Amygdala (tissue), 56 donors: ENCODE measurements at regions not wholly inside any gene's neighbourhood (a gene's known extent, or its start where the extent isn't known, plus 50 kb on each side); places are given as distances from the start of the nearest gene placed in this dataset.
A peak's percentile ranks its signal among the peaks of the same experiment; 100 is the strongest.

ENCODE experiments used
- DNase-seq, 56 donors: peaks; one replicate each; lab custom pipeline; 2025; lab: John Stamatoyannopoulos, UW

DNA sequence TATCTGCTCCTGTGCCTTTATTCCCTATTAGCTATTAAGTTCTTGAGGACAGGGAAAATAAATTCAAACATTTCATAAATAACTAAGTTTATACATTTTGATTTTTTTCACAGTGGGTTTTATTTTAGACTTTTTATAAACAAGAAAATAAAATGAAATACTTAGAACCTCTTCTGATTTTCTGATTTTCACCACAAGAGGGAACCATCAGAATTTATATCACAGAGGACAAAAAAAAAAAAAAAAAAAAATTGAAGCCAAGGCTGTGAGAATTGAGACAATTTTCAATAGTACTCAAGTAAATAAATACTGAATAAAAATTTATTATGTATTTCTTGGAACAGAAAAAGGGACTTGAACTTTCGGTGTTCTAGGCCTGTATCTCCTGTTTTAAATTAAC, 288.1 kb downstream of the SH3BGRL start:
- no peak for DNase-seq

DNA sequence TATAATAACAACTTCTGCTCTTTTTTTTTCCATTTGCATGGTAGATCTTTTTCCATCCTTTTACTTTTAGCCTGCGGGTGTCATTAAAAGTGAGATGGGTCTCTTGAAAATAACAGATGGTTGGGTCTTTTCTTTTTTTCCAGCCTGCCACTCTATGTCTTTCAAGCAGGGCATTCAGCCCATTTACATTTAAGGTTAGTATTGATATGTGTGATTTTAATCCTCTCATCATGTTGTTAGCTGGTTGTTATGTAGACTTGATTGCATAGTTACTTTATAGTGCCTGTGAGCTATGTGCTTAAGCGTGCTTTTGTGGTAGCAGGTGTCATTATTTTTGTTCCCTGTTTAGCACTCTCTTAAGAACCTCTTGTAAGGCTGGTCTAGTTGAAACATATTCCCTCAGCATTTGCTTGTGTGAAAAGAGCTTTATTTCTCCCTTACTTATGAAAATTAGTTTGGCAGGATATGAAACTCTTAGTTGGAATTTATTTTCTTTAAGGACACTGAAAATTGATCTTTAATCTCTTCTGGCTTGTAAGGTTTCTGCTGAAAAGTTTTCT, 326.1 kb downstream of the SH3BGRL start:
- no peak for DNase-seq

DNA sequence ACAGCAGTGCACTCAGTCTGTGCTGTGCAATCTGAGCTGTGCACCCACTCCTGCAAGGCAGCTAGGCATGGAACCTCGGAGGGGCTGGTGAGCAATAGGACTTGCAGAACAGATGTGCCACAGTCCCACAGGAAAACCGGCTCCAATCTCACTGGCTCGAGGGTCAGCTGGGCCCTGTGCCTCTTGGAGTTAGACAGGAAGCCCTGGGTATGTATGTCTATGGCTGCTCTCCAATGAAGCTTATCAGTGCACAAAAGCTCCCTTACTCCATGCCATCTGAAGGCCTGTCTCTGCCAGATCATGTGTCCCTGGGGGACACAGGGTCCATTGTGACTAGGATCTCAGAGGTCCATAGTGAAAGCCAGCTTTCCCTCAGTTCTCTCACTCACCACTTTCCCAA, 335.8 kb downstream of the SH3BGRL start:
- DNase-seq = peak in 44 of 56 donors; percentile 0 to 72 (median 14)

DNA sequence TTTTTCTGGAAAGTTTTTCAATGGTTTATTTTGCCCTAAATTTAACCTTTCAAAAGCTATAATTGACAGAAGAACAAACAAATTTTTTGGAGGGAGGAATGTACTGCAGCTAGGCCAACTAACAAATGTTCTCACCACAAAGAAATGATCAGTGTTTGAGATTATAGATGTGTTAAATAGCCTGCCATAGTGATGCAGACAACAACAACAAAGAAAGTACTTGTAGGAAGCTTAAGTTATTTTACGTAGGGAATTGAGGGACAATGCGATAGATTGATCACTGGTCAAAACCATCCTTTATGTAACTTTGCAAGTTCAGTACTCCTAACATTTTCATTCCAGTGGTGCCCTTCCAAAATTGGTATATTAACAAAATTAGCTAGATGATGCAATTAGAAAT, 340.4 kb downstream of the SH3BGRL start:
- no peak for DNase-seq

DNA sequence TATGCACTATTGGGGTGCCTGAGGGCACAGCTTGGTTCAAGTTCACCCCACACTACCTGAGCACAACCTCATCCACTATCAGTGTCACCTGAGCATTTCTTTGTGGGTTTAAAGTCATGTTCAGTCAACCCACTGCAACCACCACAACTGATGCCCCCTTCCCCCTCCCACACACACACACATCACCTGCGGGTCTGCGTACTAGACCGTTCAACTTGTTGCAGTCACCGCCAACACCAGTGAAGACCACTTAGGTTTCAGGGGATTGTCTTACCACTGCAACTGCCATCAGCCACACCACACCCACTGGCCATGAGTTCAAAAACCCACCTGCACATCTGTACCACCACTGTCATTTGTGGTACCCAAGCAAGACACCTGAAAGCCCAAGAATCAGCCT, 355.0 kb downstream of the SH3BGRL start:
- DNase-seq = no peak

DNA sequence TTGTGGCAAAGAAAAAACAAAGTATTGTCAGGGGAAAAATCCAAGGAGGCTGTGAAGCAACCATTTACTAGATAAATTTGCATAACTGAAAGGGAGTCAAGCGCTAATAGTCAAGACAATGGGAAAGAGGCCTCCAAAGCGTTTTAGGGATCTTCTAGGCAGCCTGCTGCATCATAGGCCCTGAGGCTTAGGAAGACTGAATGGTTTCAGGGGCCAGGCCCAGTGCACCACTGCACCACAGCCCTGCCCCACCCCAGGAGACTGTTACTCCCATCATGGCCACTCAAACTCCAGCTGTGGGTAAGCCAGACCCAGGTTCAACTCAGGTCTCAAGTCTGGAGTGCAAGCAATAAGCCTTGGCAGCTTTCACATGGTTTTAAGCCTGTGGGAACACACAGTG, 362.9 kb downstream of the SH3BGRL start:
- no peak for DNase-seq

DNA sequence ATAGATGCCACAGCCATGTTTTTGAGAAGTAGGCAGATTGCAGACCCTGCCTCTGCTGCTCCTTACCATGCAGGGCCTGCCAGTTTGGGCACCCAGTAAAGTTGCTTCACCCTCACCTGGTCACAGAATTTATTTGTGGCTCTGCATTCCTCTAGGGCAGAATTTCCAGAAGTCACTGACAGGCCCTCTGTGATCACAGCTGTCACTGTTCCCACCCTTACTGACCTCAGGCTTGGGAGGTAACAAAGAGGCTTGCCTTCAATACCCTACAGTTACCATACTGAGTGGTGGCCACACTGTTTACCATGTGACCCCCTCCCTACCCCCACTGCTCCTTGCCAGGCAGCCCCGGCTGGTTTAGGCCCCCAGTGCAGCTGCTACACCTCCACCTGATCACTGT, 375.1 kb downstream of the SH3BGRL start:
- DNase-seq = no peak

DNA sequence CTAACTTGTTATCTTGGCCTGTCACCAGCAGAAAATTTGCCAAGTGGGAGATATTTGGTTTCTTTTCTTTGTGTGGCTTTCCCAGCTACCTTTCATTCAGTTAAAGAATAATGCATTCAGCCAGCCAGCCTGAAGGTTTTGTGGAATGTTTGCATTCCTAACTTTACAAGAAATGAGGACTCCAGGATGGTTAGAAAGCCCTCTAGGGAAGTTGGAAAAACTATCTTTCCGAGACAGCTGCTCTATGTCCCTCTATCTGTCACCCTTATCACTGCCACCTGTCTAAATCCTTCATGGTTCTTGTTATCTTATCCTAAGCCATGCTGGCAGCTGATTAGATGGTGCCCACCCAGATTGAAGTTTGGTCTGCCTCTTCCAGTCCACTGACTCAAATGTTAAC, 384.2 kb downstream of the SH3BGRL start:
- no peak for DNase-seq

DNA sequence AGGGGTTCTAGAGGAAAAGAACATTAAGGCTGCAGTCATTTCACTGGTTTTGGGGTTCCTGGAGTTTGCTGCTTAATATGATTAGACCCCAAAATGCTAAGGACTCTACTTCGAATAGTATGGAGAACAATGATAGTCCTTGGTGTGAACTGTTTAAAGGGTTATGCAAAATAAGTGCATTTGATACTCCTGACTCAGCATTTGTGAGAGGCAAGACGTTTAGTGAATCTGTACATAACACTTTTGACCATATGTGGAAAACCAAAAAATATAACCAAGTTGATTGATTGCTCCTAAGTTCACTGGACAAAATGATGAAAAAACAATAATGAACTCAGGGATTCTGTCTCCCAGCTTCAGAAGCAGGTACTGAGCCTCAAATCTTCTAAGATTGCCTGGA, 414.1 kb downstream of the SH3BGRL start:
- DNase-seq = no peak

DNA sequence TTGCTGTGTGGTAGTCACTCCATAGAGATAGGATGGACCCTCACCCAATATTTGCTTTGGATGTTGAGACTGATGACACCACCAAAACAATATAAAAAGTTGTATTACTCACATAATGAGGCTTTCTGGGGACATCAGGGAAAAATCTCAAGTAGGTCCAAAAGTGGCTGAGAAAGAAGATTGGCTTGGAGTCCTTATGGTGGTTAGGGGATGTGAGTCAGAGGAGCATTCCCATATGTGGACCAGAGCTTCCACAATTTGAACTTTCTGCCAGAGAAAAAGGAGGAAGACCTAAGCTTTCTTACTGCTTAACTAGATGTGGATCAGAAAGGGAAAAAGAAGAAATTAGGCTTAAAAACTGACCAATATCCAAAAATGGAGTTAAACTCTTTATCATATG, 460.5 kb downstream of the SH3BGRL start:
- DNase-seq = no peak

DNA sequence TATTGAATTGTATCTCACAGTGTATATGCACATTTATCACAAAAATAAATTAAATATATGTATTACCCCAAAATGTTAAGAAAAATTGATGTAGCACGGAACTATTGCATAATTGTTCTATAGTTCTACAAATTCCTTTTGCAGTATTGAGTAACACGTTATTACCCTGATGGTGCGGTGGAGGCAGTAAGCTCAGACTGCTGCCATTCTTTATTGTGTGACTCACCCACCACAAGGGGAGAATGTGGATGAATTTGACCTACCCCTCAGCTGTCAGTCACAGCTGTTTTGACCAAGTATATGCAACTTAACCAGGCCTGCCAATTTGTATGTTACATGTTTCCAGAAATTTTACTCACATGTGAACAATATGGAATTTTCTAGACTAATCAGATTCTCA, 506.6 kb downstream of the SH3BGRL start:
- DNase-seq = no peak

DNA sequence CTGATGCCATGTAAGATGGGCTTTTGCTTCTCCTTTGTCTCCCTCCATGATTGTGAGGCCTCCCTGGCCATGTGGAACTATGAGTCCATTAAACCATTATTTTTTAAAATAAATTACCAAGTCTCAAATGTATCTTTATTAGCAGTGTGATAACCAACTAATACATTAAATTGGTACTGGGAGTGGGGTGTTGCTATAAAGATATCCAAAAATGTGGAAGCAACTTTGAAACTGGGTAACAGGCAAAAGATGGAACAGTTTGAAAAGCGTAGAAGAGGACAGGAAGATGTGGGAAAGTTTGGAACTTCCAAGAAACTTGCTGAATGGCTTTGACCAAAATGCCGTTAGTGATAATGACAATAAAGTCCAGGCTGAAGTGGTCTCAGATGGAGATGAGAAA, 526.7 kb downstream of the SH3BGRL start:
- DNase-seq = no peak

DNA sequence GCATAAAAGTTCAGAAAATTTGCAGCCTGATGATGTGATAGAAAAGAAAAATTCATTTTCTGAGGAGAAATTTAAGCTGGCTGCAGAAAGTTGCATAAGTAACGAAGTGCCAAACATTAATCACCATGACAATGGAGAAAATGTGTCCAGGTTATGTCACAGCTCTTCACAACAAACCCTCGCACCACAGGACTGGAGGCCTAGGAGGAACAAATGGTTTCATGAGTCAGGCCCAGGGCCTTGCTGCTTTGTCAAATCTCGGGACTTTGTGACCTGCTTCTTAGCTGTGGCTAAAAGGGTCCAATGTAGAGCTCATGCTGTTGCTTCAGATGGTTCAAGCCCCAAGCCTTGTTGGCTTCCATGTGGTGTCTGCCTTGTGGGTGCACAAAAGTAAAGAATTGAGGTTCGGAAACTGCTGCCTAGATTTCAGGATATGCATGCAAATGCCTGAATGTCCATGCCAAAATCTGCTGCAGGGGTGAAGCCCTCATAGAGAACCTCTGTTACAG, 527.4 kb downstream of the SH3BGRL start:
- DNase-seq = no peak

DNA sequence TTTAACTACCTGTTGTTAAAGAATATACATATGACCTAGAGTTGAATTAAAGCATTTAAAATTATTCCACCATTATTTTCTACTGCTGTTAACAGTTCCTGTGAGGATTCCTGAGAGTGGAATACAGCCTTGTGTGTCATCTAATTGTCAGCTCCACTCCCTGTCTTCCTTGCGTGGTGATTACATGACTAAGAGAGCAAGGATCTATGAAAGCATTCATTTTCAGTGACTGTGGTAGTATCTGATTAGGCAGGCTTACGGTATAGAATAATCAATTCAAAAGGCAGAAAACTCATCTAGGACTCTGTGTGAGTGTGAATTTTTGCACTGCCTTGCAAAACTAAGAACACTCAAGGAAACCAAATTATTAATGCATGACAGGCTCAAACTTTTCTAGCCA, 577.8 kb downstream of the SH3BGRL start:
- DNase-seq = no peak

DNA sequence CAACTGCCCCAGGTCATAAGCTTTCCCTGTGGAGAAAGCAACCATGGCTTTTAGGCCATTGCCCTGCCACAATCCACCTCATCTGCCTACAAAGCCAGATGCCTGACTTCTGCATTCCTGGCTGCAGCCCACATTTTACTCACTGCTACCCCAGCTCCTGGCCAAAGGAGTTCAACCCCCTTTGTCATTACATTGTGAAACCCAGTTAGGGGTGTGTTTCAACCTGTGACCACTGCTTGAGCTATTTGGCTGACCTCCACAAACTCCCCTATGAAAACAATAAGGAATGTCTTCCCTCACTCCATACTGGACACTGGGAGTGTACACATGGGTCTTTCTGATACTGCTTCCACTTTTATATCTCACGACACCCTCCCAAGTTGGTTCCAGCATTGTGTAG, 589.2 kb downstream of the SH3BGRL start:
- no peak for DNase-seq
